Right renal cortex interstitium (tissue), 3 donors: ENCODE measurements at regions not wholly inside any gene's neighbourhood (a gene's known extent, or its start where the extent isn't known, plus 50 kb on each side); places are given as distances from the start of the nearest gene placed in this dataset.

Source experiments
- DNase-seq, 3 donors: peaks; one replicate each; pipeline ENCODE4 v3.0.0-alpha.2; 2013; ENCODE audit warnings: low read depth in 3 of 3, low spot score in 2 of 3

DNA sequence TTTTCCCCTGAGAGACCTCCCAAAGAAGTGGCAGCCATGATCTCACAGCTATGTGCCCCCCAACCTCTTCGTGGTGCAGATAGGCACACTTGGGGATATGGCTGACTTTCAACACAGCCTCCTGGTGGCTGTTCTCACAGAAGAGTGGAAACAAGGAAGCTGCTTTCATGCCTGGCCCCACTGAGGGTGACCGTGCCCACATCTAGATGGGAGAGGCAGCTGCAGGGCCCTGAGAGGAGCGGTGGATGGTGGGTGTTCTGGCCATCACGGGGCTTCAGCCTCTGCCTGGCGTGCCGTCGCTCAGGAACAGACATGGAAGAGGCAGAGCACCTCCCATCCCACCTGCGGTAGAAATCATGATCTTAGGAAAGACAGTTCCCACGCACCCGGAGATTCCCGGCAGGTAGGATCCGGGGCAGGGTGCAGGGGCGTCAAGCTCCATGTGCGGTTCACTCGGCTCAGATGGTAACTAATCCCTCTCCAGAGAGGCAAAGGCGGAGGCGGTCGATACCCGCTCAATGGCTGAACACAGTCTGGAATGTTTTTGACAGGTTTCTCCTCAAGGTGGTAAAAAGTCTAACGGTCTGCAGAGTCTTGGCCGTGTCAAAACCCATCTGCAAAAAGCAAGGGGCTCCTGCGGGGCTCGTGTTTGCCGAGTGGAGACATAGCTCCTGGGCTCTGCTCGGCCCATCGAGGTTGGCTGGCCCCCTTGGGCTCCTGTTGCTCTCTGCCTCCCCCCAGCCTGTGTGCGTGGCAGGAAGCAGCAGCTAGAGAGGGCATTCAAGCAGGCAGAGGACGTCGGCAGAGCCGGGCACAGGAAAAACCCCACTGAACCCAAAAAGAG is 225.2 kb upstream of the RTL1 start:
- no peak for DNase-seq

DNA sequence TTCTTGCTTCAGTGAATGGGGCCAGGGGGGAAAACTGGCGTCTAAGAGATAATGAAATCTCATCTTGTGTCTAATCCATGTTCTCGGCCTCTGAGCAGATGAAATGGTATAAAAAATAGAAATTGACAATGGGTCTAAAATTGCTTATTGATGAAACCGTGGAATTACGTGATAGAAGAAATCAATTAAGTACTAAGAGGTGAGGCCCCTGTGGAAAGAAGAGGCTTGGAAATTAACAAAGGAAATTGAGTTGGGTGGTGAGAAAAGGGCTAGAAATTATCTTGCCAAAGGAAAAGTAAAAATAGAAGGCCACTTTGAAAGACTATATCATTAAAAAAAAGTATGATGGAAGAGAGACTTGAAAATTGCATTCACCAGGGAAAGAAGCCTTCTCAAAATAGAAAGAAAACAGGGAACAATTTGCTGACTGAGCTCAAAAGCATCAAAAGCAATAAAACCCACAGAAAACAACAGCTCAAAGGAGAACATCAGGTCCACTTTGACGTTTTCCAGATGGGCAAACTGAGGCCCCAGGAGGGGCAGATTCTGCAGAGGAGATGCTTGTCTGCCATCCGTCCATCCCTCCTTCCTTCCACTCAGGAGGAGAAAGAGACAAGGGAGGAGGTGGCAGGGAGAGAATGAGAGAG is 226.1 kb upstream of the RTL1 start:
- DNase-seq, result no peak

DNA sequence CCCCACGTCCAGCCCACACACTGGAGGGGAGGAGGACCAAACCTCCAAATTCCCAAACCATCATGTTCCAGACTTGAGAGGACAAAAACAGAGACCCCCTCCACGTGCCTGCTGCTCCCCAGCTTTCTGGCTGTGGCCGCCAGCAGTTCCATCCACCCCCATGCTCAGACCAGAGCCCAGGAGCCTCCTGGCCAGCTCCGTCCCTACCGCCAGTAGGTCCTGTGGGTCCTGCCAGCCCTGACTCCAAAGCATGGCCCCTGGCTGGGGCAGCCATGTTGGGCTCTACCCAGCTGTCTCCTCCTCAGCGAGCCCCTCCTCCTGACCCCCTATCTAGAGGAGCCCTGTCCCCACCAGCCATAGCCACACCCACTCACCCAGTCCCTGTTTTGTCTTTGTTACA is 227.3 kb upstream of the RTL1 start:
- DNase-seq, result no peak

DNA sequence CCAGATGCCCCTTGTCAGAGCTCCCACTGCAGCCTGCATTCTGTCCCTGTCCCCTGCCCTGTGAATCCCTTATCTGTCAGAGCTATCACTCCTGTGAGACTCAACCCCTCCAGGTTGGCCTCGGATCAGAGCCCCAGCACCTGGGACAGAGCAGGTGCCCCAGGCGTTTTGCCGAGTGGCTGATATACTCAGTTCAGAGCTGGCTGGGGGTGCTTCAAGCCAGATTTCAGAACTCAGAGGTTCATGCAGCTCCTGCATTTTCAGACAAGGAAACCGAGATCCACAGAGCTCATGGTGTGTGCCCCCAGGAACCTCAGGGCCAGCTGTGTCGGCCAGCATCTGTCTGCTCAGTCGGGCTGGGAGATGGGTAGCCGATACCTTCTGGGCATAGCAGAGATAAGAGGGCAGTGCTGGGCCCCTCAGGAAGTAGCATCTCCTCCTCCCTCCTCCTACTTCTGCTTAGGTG is 228.0 kb upstream of the RTL1 start:
- DNase-seq, result no peak

DNA sequence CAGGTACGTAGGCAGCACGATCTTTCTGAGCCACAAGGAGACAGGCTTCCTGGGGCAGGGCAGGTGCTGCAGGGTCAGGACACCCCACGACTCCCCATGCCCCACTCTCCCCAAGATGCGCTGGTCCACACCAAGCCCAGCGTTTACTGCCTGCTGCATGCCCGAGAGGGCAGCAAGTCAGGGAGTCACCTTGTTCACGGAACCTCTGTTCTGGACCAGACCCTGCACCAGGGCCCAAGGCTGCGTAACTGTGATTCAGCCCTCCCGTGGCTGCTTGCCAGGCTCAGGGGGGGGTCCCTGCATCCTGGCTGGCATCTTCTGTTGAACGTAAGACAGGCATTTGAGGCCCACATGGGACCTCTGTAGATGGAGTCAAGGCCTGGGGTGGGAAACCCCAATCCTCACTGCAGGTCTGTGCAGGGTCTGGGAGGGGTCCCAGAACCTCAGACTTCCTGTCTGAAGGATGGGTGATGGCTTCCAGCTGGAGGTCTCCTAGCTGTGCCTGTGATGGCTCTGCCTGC is 228.6 kb upstream of the RTL1 start:
- no peak for DNase-seq

DNA sequence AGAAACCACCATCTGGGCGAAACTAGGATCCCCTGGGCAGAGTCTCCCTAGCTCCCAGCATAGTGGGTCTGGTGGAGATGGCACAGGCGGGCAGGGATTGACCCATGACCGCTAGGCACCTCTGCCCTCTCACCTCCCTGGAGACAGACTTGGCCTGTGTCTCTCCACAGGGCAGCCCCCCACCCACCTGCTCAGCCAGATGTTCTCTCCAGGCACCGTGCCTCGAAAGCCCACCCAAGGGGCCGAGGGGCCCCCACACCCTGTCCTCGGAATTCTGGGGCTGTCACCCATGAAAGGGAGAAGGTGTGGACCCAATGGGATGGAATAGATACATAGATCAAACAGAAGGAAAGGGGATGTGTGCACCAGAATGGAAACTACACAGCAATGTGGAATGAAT is 229.1 kb upstream of the RTL1 start:
- DNase-seq, result no peak

DNA sequence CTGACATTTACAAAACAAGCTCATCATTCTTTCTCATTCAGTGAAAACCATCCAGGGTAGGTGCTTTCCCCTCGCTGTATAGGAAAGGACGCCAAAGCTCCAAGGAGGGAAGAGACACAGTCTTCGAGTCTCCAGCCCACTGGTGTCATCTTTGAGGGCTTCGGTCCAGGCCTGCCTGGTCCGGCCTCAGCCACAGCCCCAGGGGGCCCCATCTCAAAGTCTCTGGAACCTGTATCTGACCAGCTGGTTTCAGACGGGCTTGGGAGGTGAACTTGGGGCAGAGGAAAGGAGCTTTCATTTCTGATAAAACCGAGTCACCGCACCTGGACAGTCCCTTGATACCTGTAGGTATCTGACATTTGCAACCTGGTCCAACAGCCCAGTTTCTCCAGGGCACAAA is 229.5 kb upstream of the RTL1 start:
- no peak for DNase-seq

DNA sequence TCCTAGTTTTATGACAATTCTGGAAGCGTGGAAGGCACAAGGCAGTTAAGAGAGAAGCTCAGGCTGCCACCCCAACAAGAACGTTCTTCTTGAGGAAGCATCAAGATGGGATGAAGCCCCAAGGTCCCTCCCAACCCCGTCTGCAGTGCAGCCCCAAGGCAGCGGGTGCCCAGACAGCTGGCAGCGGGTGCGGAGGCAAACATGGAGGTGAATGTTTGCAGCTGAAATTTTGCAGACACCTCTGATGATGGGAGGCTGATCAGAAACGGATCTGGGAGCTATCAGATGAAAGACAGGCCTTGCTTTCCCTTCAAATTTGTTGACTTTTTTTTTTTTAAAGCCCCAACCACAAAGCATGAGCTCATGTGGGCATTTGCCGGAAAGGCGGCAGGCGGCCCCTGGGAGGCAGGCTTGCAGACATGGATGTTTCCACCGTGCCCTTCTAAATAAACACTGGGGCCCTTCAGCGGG is 230.7 kb upstream of the RTL1 start:
- DNase-seq, result no peak

DNA sequence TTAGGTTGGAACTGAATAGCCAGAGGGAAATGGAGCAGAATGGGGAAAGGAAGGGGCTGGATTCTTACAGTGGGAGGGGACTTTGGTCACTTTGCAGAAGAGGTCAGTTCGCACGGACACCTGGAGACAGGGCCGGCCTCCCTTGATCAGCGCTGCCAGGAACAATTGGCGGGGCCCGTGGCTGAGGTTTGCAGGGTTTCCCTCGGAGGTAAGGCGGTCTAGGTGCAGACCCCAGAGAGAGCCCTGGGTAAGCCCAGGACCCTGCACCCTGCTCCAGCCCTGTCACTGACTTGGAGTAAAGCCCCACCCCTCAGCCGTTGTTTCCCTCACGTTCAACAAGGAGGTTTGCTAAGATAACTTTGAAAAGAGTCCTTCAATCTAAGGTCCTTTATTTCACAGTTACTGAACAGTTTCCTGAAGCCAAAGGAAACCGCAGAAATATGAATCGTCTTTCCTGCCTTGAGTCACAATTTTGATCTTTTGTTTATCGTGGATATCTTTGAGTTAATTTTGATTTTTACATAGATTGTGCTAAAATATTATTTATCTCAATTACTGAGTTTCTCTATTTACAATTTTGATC is 231.4 kb upstream of the RTL1 start:
- no peak for DNase-seq

DNA sequence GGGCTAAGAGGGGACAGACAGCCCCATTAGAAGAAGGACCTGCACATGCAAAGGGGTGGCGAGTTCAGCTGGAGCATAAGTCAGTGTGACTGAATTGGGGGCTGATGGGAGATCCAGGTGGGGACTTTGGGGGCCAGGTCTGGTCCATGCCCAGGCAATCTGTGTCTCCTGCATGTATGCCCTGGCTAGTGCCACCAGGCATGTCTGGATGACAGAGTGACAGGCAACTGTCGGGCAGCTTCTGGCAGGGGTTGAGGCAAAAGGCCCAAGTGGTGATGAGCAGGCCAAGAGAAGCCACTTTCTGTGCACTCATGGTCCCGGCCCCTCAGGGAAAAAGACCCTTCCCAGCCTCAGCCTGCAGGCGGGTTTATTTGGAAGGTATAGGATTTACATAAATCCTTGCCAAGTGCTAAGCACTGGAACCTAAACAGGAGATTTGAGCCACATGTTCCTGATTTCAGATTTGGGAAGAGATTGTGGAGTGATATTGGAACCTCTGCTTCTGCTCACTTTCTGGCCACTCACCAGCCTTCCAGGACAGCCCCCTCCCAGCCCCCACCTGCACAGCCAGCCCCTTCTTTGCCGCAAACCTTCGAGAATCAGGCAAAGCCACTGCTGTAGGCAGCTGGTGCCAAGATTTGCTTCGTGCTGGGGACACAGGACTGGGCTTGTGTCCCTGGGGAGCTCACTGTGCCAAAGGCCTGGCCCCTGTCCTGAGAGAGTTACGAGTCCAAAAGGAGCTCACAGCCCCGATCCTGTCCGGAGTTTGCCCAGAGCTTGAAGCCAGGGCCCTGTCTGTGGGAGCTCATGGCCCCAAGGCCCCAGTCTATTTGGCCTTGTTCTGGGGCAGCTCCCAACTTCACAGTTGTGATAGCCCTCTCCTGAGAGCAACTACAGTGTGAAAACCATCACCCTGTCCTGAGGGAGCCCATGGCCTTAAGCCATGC is 232.5 kb upstream of the RTL1 start:
- DNase-seq, result no peak

DNA sequence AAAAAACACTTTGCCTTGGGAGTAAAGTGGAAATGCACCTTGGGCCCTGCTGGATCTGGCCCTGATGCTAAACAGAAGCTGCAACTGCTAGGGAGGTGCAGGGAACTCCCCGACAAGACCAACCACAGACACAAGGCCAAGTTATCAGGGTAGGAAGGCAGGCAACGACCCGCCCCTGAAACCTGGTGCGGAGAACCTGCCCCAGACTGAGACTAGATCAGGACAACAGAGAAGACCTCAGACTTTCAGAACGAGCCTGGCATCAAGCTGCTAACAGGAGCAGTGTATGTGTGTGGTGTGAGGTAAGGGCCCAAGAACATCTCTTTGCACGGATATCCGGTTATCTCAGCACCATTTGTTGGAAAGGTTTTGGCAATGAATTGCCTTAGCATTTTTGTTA is 233.7 kb upstream of the RTL1 start:
- DNase-seq, result no peak

DNA sequence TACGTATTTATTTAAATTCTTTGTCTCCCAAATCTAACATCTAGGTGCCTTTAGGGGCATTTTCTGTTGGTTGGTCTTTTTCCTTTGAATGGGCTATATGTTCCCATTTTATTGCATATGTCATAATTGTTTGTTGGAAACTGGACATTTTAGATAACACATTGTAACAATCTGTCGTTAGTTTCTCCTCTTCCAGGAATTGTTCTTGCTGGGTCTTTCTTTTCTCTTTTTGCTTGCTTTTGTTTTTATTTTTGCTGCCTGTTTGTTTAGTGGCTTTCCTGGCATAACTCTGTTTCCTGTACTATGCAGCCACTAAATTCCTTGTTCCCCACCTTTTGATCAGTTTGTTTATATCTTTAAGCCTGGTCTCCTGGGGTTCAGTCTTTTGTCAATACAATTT is 244.3 kb upstream of the RTL1 start:
- no peak for DNase-seq

DNA sequence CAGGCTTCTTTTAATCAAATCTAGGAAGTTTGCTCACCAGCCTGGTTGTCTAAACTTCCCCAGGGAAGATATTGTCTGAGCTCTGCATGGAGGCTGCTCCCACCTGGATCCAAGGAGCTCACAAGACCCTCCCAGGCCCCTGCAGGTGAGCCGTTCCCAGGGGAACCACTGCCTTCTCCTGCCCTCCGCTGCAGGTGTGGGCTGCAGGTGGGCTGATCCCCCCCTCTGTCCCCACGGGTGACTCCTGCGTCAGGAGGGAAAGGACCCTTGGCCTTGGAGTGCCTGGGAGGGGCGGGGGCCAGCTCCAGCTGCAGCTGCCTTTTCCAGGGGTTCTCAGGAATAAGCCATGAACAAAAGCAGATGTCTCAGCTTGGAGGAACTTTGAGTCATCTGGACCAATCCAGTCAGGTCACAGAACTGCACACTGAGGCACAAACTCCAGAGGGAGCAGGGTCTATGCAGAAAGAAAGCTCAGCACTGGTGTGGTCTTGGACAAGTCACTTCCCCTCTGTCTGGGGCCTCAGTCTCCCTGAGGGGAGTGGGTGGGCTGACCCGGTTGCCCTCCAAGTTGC is 246.6 kb upstream of the RTL1 start:
- DNase-seq, result no peak

DNA sequence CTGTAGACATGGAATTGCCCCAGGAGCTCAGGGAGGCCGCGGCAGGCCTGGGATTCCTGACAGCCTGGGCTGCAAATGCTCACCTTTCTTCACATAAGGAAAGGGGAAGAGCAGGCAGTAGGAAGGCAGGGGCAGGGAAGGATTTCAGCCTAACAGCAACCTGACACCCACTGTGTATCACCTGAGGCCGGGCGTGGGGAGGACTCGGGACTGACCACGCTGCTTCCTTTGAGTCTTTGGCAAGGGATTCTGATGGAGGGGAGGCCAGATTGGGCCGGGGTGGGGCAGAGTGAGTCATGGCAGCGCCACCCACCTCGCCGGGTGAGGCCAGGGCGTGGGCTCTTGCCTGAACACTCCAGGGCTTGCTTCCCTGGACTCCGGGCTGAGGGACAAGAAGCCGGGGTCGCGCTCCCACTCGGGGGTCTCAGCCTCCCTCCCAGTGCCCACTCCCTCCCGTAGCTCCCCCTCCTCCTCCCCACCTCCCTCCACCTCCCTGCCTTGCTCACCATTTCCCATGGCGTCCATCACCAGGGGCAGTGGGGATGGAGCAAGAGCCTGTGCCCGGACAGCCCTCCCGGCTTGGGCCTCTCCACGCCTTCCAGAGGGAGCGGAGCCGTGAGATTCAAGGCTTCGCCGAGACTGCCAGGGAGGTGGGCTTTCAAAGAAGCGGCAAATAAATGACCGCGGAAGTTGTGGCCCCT is 247.9 kb upstream of the RTL1 start:
- no peak for DNase-seq

DNA sequence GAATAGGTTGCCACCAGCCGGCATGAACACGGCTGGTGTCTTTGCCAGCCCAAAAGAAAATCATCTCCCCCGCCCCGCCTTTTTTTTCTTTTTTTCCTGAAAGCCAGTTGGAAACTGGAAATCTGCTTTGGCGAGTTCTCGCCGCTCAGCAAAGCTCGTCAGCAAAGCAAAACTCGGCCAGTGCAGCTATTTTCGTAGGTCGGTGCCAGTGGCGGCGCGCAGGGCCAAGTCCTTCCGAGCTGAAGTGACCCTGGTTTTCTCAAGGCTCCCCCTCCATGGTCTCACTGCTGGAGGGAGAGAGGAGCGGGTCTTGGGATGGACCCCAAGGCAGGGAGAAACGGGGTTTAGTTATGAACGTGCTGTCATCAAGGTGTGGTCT is 248.4 kb upstream of the RTL1 start:
- no peak for DNase-seq

DNA sequence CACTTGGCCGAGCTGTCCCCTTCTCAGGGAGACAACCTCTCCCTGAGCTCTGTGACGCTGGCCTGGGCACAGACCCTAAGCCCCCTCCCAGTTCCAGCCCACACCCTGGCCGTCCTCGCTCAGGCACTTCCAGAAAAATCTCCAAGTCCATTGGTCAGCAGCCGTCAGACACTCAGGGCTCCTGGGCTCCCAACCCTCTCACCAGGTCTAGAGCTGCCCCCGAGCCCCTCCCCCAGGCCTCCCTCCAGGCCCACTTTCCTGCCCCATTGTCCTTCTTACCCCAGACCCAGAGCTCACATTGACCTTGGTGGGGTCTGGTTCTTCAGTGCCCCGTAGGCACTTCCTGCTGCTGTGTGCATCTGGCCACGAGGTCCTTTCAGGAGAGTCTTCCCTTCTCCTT is 249.3 kb upstream of the RTL1 start:
- no peak for DNase-seq

DNA sequence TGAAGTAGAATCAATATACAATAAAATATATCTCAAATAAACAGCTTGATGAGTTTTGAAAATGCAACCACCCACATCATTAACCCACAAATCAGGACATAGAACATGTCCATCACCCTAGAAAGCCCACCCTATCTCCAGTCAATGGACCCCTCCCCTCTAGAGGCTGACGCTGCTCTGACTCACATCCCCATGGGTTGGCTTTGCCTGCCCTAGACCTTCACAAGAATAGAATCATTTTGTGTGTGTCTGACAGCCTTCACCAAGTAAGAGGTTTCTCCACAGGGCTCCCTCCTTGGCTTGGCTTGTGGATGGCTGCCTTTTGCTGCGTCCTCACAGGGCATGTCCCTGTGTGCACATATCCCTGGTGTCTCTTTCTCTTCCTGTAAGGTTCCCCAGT is 250.2 kb upstream of the RTL1 start:
- DNase-seq, result no peak

DNA sequence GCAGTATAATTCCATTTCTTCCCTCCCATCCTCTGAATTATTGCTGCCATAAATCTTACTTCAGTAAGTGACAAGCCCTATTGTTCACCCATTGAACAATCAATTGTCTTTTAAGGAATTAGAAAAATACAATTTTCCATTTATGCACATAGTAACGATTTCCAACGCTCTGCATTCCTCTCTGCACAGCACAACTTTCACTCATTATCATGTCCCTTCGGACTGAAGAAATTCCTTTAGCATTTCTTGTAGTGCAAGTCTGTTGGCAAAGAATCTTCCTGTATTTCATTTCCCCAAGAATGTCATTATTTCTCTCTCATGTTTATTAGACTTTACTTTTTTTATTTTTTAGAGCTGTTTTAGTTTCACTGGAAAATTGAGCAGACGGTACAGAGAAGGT is 252.1 kb upstream of the RTL1 start:
- no peak for DNase-seq

DNA sequence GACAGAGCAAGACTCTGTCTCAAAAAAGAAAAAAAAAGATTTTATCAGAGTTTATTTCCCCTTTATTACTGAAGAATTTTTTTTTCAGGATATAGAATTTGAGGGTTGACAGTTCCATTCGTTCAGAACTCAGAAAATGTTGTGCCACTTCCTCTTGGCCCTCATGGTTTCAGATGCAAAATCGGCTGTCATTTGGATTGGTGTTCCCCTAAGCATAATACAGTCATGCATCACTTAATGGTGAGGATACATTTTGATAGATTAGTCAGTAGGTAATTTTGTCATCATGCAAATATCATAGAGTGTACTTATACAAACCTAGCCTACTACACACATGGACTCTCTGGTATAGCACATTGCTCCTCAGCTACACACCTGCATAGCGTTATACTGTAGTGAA is 263.9 kb upstream of the RTL1 start:
- DNase-seq, result no peak

DNA sequence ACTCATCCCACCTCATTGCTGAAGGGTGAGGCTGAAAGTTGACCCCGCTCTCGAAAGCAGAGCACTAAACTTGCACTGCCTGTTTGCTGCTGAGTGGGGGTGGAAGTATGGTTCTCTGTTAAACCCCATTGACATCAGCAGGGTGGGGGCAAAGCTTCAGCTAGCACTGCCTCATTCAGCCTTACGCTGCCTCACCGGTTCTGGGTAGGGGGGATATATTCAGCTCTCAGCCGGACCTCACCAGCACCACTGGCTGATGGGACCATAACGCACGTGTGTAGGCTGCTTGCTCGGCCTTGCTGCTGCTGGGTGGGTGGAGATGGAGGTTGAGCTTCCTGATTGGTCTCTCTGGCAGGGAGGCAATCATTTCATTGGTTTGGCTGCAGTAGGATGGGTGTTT is 265.7 kb upstream of the RTL1 start:
- no peak for DNase-seq
